SK-N-SH treated with all-trans-retinoic acid at 6 μM for 48 hours (cell line): ENCODE measurements at regions not wholly inside any gene's neighbourhood (a gene's known extent, or its start where the extent isn't known, plus 50 kb on each side); places are given as distances from the start of the nearest gene placed in this dataset.
"Not testable (repeated sequence)": the region's sequence is repeated elsewhere in the genome, so short reads cannot be mapped to it uniquely, and the experiment has no call there.

Experiments used
- CREB5 ChIP-seq: fragments of 250-450 bp; sonication (Bioruptor Pico); IDR thresholded peaks from 2 replicates; pipeline ENCODE4 v1.5.1; 2020; ENCODE audit warnings: low read depth, mild to moderate bottlenecking, moderate library complexity
- CSDC2 ChIP-seq: fragments of 250-450 bp; sonication (Bioruptor Pico); IDR thresholded peaks from 2 replicates; pipeline ENCODE4 v1.5.0; 2020; ENCODE audit warnings: mild to moderate bottlenecking, moderate library complexity
- PATZ1 ChIP-seq: fragments of 250-450 bp; sonication (Bioruptor Pico); IDR thresholded peaks from 2 replicates; pipeline ENCODE4 v1.8.0; 2020; ENCODE audit warnings: mild to moderate bottlenecking, moderate library complexity, borderline replicate concordance
- ZFP3 ChIP-seq: fragments of 250-450 bp; sonication (Bioruptor Pico); IDR thresholded peaks from 2 replicates; pipeline ENCODE4 v1.5.0; 2020; ENCODE audit warnings: mild to moderate bottlenecking, moderate library complexity
- ZNF565 ChIP-seq: fragments of 450-650 bp; formaldehyde crosslinking; conservative IDR thresholded peaks from 2 replicates; pipeline ENCODE4 v1.5.0; 2020; ENCODE audit warnings: low read depth, mild to moderate bottlenecking, moderate library complexity

GRCh38 chr7:149930374-149931068 is 56.8 kb downstream of the ATP6V0E2 start:
- TF ChIP-seq PATZ1; ZNF565 (CRISPR knock-in tag); CSDC2 (CRISPR knock-in tag); CREB5 (CRISPR knock-in tag); ZFP3 (CRISPR knock-in tag): not testable (repeated sequence)
